T-helper 17 cell (primary cell): ENCODE measurements at regions not wholly inside any gene's neighbourhood (a gene's known extent, or its start where the extent isn't known, plus 50 kb on each side); places are given as distances from the start of the nearest gene placed in this dataset.

ENCODE experiments used
- ATAC-seq: fragments of 150-1000 bp; cut with Tn5 transposase; 2 replicates; pipeline ENCODE4 v1.10.0; 2021; ENCODE audit warnings: mild to moderate bottlenecking, moderate library complexity
- DNase-seq, 3 donors: peaks; one replicate each; pipeline versions ENCODE4 v3.0.0 to v3.0.0-alpha.2; 2020 to 2021
- H3K9me3 ChIP-seq: one replicate; pipeline ENCODE4 v1.7.0; 2013; ENCODE audit warnings: low read length, mild to moderate bottlenecking; ENCODE audit not compliant: control insufficient read depth, poor library complexity, severe bottlenecking
- H3K27ac Mint-ChIP-seq: one replicate; pipeline ENCODE4 v1.8.0; 2022; ENCODE audit warnings: mild to moderate bottlenecking, moderate library complexity, mixed read lengths
- H3K27me3 Mint-ChIP-seq: one replicate; pipeline ENCODE4 v1.8.0; 2022; ENCODE audit warnings: mixed read lengths
- H3K36me3 Mint-ChIP-seq: one replicate; pipeline ENCODE4 v1.8.0; 2022; ENCODE audit warnings: low read depth, mixed read lengths
- H3K4me1 Mint-ChIP-seq: one replicate; pipeline ENCODE4 v1.8.0; 2022; ENCODE audit warnings: mild to moderate bottlenecking, mixed read lengths
- H3K4me3 Mint-ChIP-seq: one replicate; pipeline ENCODE4 v1.8.0; 2022; ENCODE audit warnings: mild to moderate bottlenecking, moderate library complexity, mixed read lengths

- H3K27ac Mint-ChIP-seq: no peak overlapping the region
- peaks cover 46% of the 10 kb centered on the region for H3K27me3 Mint-ChIP-seq
- ATAC-seq: no peak
- H3K4me1 Mint-ChIP-seq: no peaks in the 10 kb centered on the region
- no peaks in the 10 kb centered on the region for H3K9me3 ChIP-seq
- H3K4me3 Mint-ChIP-seq: no peak overlapping the region
- peaks cover 2% of the 10 kb centered on the region for H3K36me3 Mint-ChIP-seq
- no peak for DNase-seq
Measured at GRCh38 chr4:186015212-186015817, 53.6 kb upstream of the TLR3 start.

GRCh38 chr4:186016796-186017195 lies 52.2 kb upstream of the TLR3 start:
- H3K36me3 Mint-ChIP-seq: peaks cover 3% of the 10 kb centered on the region
- H3K27me3 Mint-ChIP-seq: peaks cover 46% of the 10 kb centered on the region
- H3K27ac Mint-ChIP-seq: no peak overlapping the region
- H3K4me3 Mint-ChIP-seq: no peak overlapping the region
- H3K9me3 ChIP-seq: no peaks in the 10 kb centered on the region
- no peak for ATAC-seq
- peaks cover 3% of the 10 kb centered on the region for H3K4me1 Mint-ChIP-seq
- no peak for DNase-seq

- Mint-ChIP-seq H3K4me1 (peaks cover 3% of the 10 kb centered on the region), H3K36me3 (peaks cover 3% of the 10 kb centered on the region), H3K27ac (no peak overlapping the region), H3K27me3 (peaks cover 50% of the 10 kb centered on the region), H3K4me3 (no peak overlapping the region)
- no peaks in the 10 kb centered on the region for H3K9me3 ChIP-seq
- ATAC-seq (no peak), DNase-seq (no peak)
Measured at GRCh38 chr4:186017801-186018200, 51.2 kb upstream of the TLR3 start.

GRCh38 chr4:186018261-186018660 lies 50.7 kb upstream of the TLR3 start:
- DNase-seq (no peak), ATAC-seq (no peak)
- H3K4me3 Mint-ChIP-seq: no peak overlapping the region
- peaks cover 48% of the 10 kb centered on the region for H3K27me3 Mint-ChIP-seq
- peaks cover 3% of the 10 kb centered on the region for H3K36me3 Mint-ChIP-seq
- no peaks in the 10 kb centered on the region for H3K9me3 ChIP-seq
- H3K27ac Mint-ChIP-seq: no peak overlapping the region
- H3K4me1 Mint-ChIP-seq: peaks cover 3% of the 10 kb centered on the region

GRCh38 chr4:186018784-186019183 lies 50.2 kb upstream of the TLR3 start:
- Mint-ChIP-seq H3K4me1 (peaks cover 3% of the 10 kb centered on the region), H3K36me3 (peaks cover 3% of the 10 kb centered on the region), H3K27ac (no peak overlapping the region), H3K4me3 (no peak overlapping the region), H3K27me3 (peaks cover 48% of the 10 kb centered on the region)
- ATAC-seq (no peak), DNase-seq (no peak)
- H3K9me3 ChIP-seq: no peaks in the 10 kb centered on the region
